ENCODE measurements at regions not wholly inside any gene's neighbourhood (a gene's known extent, or its start where the extent isn't known, plus 50 kb on each side); places are given as distances from the start of the nearest gene placed in this dataset.
"Not testable (repeated sequence)": the region's sequence is repeated elsewhere in the genome, so short reads cannot be mapped to it uniquely, and the experiment has no call there.

DNA sequence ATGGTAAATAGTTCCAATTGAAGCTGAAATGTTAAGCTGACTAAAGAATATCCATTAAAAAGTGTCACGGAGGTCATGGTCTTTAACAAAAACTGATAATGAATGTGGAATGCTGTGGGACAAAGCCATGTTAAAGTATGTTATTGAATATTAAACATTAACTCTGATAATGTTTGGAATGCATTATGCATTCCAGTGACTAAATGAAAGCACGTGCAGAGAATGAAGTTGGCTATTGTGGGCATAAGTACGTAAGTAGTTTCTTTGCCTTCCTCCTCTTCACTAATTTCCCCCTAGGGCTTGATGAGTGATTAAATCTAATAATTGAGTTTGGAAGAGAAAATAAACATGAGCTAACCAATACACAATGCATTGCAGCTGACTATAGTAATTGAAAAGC lies 640.4 kb upstream of the CDH10 start:
- intact Hi-C loops (cut with DNase I), result no loop called here

DNA sequence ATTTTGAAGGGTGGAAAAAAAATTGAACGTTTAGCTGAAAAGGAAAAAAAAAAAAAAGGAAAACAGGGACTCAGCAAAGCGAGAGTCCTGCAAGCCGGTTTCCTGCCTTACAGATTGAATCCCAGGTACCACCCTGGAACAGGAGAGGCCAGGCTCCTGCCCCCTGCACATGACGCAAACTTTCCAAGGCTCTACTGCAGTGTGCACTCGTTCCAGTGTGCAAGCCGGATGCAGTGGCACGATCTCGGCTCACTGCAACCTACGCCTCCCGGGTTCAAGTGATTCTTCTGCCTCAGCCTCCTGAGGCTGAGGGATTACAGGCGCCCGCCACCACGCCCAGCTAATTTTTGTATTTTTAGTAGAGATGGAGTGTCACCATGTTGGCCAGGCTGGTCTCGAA lies 618.7 kb upstream of the CDH10 start:
- DNase-seq (ENCODE audit: low spot score in 2 of 2); H3K4me3 ChIP-seq; H3K4me1 ChIP-seq; H3K27me3 ChIP-seq; H3K36me3 ChIP-seq; intact Hi-C loops (cut with DNase I); H3K27ac ChIP-seq; H3K9me3 ChIP-seq: not testable (repeated sequence)

More for the DNA sequence above, 640.4 kb upstream of the CDH10 start:
- no peaks in the 10 kb centered on the region for H3K4me1 ChIP-seq
- DNase-seq (ENCODE audit: low spot score in 2 of 2), result no peak
- TF ChIP-seq, protein P1, sequence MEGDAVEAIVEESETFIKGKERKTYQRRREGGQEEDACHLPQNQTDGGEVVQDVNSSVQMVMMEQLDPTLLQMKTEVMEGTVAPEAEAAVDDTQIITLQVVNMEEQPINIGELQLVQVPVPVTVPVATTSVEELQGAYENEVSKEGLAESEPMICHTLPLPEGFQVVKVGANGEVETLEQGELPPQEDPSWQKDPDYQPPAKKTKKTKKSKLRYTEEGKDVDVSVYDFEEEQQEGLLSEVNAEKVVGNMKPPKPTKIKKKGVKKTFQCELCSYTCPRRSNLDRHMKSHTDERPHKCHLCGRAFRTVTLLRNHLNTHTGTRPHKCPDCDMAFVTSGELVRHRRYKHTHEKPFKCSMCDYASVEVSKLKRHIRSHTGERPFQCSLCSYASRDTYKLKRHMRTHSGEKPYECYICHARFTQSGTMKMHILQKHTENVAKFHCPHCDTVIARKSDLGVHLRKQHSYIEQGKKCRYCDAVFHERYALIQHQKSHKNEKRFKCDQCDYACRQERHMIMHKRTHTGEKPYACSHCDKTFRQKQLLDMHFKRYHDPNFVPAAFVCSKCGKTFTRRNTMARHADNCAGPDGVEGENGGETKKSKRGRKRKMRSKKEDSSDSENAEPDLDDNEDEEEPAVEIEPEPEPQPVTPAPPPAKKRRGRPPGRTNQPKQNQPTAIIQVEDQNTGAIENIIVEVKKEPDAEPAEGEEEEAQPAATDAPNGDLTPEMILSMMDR (IDR thresholded peaks at IDR 0.05), result no peak
- no peaks in the 10 kb centered on the region for H3K27me3 ChIP-seq
- H3K4me3 ChIP-seq, result no peak overlapping the region
- no peak overlapping the region for H3K27ac ChIP-seq
- H3K9me3 ChIP-seq, result no peaks in the 10 kb centered on the region
- no peaks in the 10 kb centered on the region for H3K36me3 ChIP-seq

DNA sequence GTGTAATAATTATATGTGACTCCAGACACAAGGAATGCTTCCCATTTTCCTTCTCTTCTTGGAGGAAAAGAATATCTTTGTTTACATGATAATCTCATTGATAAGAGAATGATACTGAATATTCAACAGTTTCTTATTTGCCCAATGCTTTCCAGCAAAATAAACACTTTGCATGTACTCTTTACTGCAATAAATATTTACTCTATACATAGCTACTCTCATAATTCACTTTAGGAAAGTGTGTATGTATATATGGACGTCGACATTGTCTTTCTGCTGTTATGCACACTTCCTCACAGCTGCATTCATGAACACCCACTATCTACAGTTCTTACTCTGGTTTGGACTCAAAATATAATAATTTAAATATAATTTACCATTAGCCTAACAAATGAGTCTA lies 617.4 kb upstream of the CDH10 start:
- Histone ChIP-seq H3K4me1 (no peaks in the 10 kb centered on the region), H3K4me3 (no peak overlapping the region), H3K36me3 (no peaks in the 10 kb centered on the region), H3K27ac (no peak overlapping the region), H3K27me3 (no peaks in the 10 kb centered on the region), H3K9me3 (no peaks in the 10 kb centered on the region)
- TF ChIP-seq, protein P1 (IDR thresholded peaks at IDR 0.05), result no peak
- intact Hi-C loops (cut with DNase I), result no loop called here
- DNase-seq (ENCODE audit: low spot score in 2 of 2), result no peak

DNA sequence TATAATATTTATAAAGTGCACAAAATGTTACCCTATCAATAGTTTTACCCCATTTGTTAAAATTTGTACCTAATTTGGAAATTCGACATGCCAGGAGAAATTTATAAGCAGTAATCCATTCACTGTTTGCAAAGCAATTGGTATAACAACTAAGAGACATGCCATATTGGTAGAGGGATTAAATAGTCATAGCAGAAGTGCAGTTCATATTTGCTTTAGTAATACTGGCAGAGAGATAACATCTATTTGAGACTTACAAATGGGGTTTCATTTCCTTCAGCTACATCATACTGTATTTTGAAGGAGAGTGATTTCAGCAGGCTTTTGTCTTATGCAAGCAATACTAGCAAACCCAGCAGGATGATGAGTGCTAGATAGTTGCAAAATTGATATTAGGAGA lies 610.4 kb upstream of the CDH10 start:
- H3K27ac ChIP-seq, result no peak overlapping the region

DNA sequence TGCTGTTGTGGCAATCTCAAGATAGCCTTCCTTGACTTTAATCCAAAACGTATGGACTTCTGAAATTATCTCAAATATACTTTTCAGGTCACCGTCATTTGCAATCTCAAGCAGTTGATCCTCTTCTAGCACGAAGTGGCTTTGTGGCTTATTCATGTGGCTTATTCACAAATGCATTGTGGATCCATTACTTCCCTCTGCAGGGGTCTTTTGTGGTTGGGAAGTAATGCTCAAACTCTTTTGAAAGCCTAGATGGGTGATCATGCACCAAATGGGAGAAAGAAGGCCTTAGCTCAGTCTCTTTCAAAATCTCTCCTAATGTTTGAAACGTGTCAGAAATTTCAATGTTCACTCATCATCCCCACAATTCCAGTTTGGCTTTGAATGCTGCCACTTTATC lies 597.2 kb upstream of the CDH10 start:
- no peaks in the 10 kb centered on the region for H3K27me3 ChIP-seq
- H3K9me3 ChIP-seq, result peaks cover 0 to 4% of the 10 kb centered on the region in 2 donors
- H3K4me3 ChIP-seq, result no peak overlapping the region
- TF ChIP-seq, protein P1 (IDR thresholded peaks at IDR 0.05), result no peak
- intact Hi-C loops (cut with DNase I), result no loop called here
- no peaks in the 10 kb centered on the region for H3K36me3 ChIP-seq
- H3K4me1 ChIP-seq, result no peaks in the 10 kb centered on the region
- no peak for DNase-seq (ENCODE audit: low spot score in 2 of 2)
- H3K27ac ChIP-seq, result no peak overlapping the region

More for the DNA sequence above, 610.4 kb upstream of the CDH10 start:
- no peaks in the 10 kb centered on the region for H3K4me1 ChIP-seq
- intact Hi-C loops (cut with DNase I), result no loop called here
- H3K27me3 ChIP-seq, result no peaks in the 10 kb centered on the region
- no peak for DNase-seq (ENCODE audit: low spot score in 2 of 2)
- TF ChIP-seq, protein P1 (IDR thresholded peaks at IDR 0.05), result no peak
- H3K9me3 ChIP-seq, result no peaks in the 10 kb centered on the region
- no peaks in the 10 kb centered on the region for H3K36me3 ChIP-seq
- H3K4me3 ChIP-seq, result no peak overlapping the region

DNA sequence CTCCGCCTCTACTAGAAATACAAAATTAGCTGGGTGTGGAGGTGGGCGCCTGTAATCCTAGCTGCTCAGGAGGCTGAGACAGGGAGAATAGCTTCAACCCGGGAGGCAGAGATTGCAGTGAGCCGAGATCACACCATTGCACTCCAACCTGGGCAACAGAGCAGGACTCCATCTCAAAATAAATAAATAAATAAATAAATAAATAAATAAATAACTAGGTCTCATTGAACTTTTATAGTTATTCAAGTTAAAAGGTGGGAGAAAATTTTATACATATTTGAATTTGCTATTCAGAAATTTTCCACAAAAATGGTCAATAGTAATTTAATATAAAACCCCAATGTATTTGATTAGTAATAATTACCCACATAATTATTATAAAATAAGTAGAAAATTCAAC lies 593.9 kb upstream of the CDH10 start:
- H3K27ac ChIP-seq; intact Hi-C loops (cut with DNase I); DNase-seq (ENCODE audit: low spot score in 2 of 2); H3K4me1 ChIP-seq; H3K27me3 ChIP-seq; H3K4me3 ChIP-seq; H3K36me3 ChIP-seq; H3K9me3 ChIP-seq: not testable (repeated sequence)

DNA sequence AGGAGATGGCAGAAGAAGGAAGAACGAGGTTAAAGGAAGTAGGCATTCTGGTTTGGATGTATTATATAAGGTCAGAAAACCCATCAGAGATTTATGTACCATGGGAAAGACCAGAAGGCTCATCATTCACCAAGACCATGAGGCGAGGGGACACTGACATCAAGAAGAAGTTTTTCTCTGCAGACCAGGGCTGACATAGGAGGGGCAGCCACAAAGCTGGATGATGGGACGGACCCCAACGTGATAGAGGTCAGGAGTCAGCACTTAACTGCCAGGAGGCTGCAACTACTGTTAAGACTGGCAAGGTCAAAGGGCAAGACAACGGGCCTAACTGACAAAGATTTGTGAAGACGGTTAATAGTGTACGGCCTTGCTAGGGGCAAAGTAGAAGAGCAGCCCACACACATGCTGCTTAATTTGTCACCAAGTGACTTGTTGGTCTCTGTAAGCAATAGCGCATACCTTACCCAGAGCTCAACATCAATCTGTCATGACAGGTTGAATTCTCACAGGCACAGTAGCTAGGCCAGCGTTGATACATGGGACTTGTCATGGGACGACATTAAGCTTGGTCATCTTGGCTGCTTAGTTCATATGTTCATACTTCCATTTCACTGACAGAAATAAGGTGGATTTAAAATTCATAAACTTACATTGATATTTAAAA lies 579.7 kb upstream of the CDH10 start:
- Histone ChIP-seq H3K4me3 (no peak overlapping the region), H3K27ac (no peak overlapping the region), H3K36me3 (no peaks in the 10 kb centered on the region), H3K4me1 (no peaks in the 10 kb centered on the region), H3K9me3 (no peaks in the 10 kb centered on the region), H3K27me3 (no peaks in the 10 kb centered on the region)
- TF ChIP-seq, protein P1 (IDR thresholded peaks at IDR 0.05), result no peak
- intact Hi-C loops (cut with DNase I), result no loop called here
- DNase-seq (ENCODE audit: low spot score in 2 of 2), result no peak

DNA sequence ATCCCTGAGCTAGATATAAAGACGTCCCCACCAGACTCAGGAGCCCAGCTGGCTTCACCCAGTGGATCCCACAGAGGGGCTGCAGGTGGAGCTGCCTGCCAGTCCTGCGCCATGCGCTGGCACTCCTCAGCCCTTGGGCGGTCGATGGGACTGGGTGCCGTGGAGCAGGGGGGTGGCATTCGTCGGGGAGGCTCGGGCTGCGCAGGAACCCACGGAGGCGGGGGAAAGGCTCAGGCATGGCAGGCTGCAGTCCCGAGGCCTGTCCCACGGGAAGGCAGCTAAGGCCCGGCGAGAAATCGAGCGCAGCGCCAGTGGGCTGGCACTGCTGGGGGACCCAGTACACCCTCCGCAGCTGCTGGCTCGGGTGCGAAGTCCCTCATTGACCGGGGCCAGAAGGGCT lies 555.1 kb upstream of the CDH10 start:
- H3K27ac ChIP-seq; intact Hi-C loops (cut with DNase I); H3K27me3 ChIP-seq; H3K4me1 ChIP-seq; DNase-seq (ENCODE audit: low spot score in 2 of 2); H3K9me3 ChIP-seq; H3K4me3 ChIP-seq; H3K36me3 ChIP-seq: not testable (repeated sequence)
